GM06990 (cell line): ENCODE measurements at regions not wholly inside any gene's neighbourhood (a gene's known extent, or its start where the extent isn't known, plus 50 kb on each side); places are given as distances from the start of the nearest gene placed in this dataset.
"Not testable (repeated sequence)": the region's sequence is repeated elsewhere in the genome, so short reads cannot be mapped to it uniquely, and the experiment has no call there.

Source experiments
- DNase-seq: peaks from one replicate; pipeline ENCODE4 v3.0.0-alpha.2; 2011; ENCODE audit not compliant: insufficient read length; ENCODE audit errors: extremely low read depth
- H3K27me3 ChIP-seq: replicated peaks from 2 replicates; pipeline ENCODE4 v1.6.0; 2011; ENCODE audit warnings: low read length; ENCODE audit not compliant: control insufficient read depth, insufficient read depth
- H3K36me3 ChIP-seq: 2 replicates; pipeline ENCODE4 v1.5.1; 2011; ENCODE audit warnings: low read length; ENCODE audit not compliant: control insufficient read depth, insufficient read depth
- H3K4me3 ChIP-seq: replicated peaks from 2 replicates; pipeline ENCODE4 v1.5.1; 2011; ENCODE audit warnings: low read depth, mild to moderate bottlenecking, control low read depth, low read length
- CTCF ChIP-seq: IDR thresholded peaks from 2 replicates; pipeline ENCODE4 v1.5.1; 2011; ENCODE audit warnings: low read length, control low read depth, mild to moderate bottlenecking, inconsistent platforms; ENCODE audit not compliant: insufficient read depth, poor library complexity, severe bottlenecking

GRCh38 chr20:24855848-24856247 is 93.2 kb upstream of the CST7 start:
- no peaks in the 10 kb centered on the region for H3K27me3 ChIP-seq
- H3K36me3 ChIP-seq = no peaks in the 10 kb centered on the region
- no peak for TF ChIP-seq CTCF
- no peak overlapping the region for H3K4me3 ChIP-seq
- DNase-seq = no peak

GRCh38 chr20:24858500-24858899 is 90.6 kb upstream of the CST7 start:
- H3K4me3 ChIP-seq, H3K27me3 ChIP-seq, DNase-seq, H3K36me3 ChIP-seq: not testable (repeated sequence)

- Histone ChIP-seq H3K36me3 (no peaks in the 10 kb centered on the region), H3K27me3 (no peaks in the 10 kb centered on the region), H3K4me3 (no peak overlapping the region)
- DNase-seq = no peak
- TF ChIP-seq CTCF = no peak
Observed at GRCh38 chr20:24859539-24859938, 89.5 kb upstream of the CST7 start.

DNA sequence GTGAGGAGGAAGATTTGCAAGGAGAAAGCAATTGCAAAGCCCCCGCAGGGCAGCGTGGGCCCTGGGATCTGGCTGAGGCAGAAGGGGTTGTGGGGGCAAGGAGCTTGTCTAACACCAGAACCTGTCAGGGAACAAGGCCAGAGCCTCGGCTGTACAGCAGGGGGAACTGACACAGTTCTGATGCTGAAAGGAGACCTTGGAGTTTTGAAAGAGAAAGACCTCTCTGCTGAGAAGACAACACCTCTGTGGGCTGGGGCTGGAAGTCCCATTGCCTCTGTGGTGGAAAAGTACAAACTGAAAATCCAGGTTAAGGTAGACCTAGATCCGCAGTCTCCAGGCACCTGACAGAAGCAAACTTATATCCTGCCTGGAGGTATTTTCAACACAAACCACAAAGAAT is 86.9 kb upstream of the CST7 start:
- no peak for TF ChIP-seq CTCF
- H3K4me3 ChIP-seq = no peak overlapping the region

GRCh38 chr20:24862606-24863005 is 86.5 kb upstream of the CST7 start:
- no peak overlapping the region for H3K4me3 ChIP-seq
- no peak for TF ChIP-seq CTCF
- no peak for DNase-seq
- no peaks in the 10 kb centered on the region for H3K27me3 ChIP-seq
- no peaks in the 10 kb centered on the region for H3K36me3 ChIP-seq

More for the DNA sequence above, 86.9 kb upstream of the CST7 start:
- Histone ChIP-seq H3K36me3 (no peaks in the 10 kb centered on the region), H3K27me3 (no peaks in the 10 kb centered on the region)
- no peak for DNase-seq

DNA sequence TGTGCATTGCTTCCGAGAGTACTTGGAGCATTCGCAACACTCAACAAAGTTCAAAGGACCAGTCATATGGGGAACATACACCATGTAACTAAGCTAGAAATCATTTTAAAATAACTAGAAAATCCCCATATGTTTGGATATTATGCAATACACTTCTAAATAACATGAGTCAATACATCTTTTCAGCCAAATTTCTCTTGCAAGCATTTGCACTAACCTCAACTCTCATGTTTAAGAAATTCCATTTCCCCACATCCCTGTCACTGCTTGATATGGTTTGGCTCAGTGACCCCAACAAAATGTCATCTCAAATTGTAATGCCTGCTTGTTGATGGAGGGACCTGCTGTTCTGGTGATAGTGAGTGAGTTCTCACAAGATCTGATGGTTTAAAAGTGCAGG is 85.7 kb upstream of the CST7 start:
- Histone ChIP-seq H3K4me3 (no peak overlapping the region), H3K36me3 (no peaks in the 10 kb centered on the region), H3K27me3 (no peaks in the 10 kb centered on the region)
- no peak for DNase-seq
- no peak for TF ChIP-seq CTCF

DNA sequence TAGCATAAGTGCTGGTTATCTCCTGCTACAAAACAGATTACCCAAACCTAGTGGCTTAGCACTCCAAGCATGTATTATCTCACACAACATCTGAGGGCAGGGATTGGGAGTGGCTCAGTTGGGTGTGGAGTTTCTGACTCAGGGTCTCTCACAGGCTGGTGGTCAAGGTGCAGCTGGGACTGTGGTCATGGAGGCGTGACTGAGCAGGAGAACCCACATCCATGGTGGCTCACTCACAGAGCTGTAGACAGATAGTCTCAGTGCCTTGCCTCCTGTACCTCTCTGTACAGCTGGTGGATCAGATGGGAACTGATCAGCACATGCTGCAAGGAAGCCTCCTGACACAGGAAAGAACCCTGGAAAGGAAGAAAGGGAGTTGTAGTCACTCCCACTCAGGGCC is 83.1 kb upstream of the CST7 start:
- no peak for TF ChIP-seq CTCF

More for the DNA sequence above, 83.1 kb upstream of the CST7 start:
- Histone ChIP-seq H3K4me3 (no peak overlapping the region), H3K36me3 (no peaks in the 10 kb centered on the region), H3K27me3 (no peaks in the 10 kb centered on the region)
- DNase-seq = no peak
